ENCODE measurements at regions not wholly inside any gene's neighbourhood (a gene's known extent, or its start where the extent isn't known, plus 50 kb on each side); places are given as distances from the start of the nearest gene placed in this dataset.

- Mint-ChIP-seq H3K27me3 (peaks cover 39% of the 10 kb centered on the region), H3K36me3 (no peaks in the 10 kb centered on the region), H3K27ac (no peak overlapping the region), H3K4me3 (no peak overlapping the region), H3K4me1 (peaks cover 16% of the 10 kb centered on the region), H3K9me3 (no peaks in the 10 kb centered on the region)
- CTCF ChIA-PET: no interaction called here
- no peak for DNase-seq
These were observed 76.6 kb upstream of the IPO9 start for GRCh38 chr1:201752333-201752732.

- Mint-ChIP-seq H3K4me3 (no peak overlapping the region), H3K36me3 (no peaks in the 10 kb centered on the region), H3K27ac (no peak overlapping the region), H3K4me1 (peaks cover 17% of the 10 kb centered on the region), H3K27me3 (peaks cover 36% of the 10 kb centered on the region), H3K9me3 (no peaks in the 10 kb centered on the region)
- no peak for DNase-seq
- CTCF ChIA-PET: no interaction called here
These were observed 75.5 kb upstream of the IPO9 start for GRCh38 chr1:201753492-201753891.

GRCh38 chr1:201754353-201754752, 74.6 kb upstream of the IPO9 start:
- DNase-seq: no peak
- no peak overlapping the region for H3K4me3 Mint-ChIP-seq
- peaks cover 17% of the 10 kb centered on the region for H3K4me1 Mint-ChIP-seq
- peaks cover 29% of the 10 kb centered on the region for H3K27me3 Mint-ChIP-seq
- no peaks in the 10 kb centered on the region for H3K9me3 Mint-ChIP-seq
- H3K36me3 Mint-ChIP-seq: no peaks in the 10 kb centered on the region
- H3K27ac Mint-ChIP-seq: no peak overlapping the region
- CTCF ChIA-PET: no interaction called here

DNA sequence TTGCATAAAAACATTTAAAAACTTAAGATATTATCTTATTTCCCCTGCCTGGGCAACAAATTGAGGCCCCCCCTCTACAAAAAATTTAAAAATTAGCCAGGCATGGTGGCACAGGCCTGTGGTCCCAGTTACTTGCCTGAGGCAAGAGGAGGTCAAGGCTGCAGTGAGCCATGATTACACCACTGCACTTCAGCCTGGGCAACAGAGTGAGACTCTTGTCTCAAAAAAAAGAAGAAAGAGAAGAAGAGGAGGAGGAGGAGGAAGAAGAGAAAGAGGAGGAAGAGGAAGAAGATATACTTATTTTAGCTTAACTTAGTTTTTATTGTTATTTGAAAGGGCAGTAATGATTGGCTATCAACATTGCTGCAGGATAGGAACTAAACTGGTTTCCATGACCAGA, 73.8 kb upstream of the IPO9 start:
- CTCF ChIA-PET: interaction anchor here (1.1 kb wide), 1 partner anchor 40 kb away, joined by 3 read pairs; no protein-coding TSS in a partner anchor
- H3K27me3 Mint-ChIP-seq: peaks cover 29% of the 10 kb centered on the region
- H3K36me3 Mint-ChIP-seq: no peaks in the 10 kb centered on the region
- H3K27ac Mint-ChIP-seq: no peak overlapping the region
- H3K9me3 Mint-ChIP-seq: no peaks in the 10 kb centered on the region
- H3K4me3 Mint-ChIP-seq: no peak overlapping the region
- DNase-seq: no peak
- peaks cover 17% of the 10 kb centered on the region for H3K4me1 Mint-ChIP-seq

DNA sequence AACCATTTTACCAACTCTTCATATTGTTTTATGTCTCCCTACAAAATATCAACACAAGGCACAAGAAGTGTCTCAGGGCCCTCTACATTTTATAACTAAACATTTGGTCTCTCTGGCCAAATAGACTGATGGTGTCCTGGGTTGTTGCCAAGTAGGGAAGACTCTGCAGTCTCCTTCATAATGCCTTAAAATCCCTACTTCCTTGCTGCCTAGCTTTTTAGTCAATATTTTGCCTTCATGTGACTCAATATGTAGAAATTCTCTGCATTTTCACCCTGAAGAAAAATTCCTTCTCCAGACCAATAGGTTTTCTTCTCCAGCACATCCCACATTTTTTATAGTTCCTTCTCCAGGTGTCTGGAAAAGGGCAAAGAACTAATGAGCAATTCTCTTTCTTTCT, 72.6 kb upstream of the IPO9 start:
- CTCF ChIA-PET: interaction anchor here (0.9 to 1.1 kb wide), 2 partner anchors 39 to 47 kb away, joined by 3 read pairs; no protein-coding TSS in a partner anchor
- Mint-ChIP-seq H3K36me3 (no peaks in the 10 kb centered on the region), H3K9me3 (no peaks in the 10 kb centered on the region), H3K4me1 (peaks cover 9% of the 10 kb centered on the region), H3K4me3 (no peak overlapping the region), H3K27ac (no peak overlapping the region), H3K27me3 (peaks cover 29% of the 10 kb centered on the region)
- no peak for DNase-seq

GRCh38 chr1:201758499-201759050, 70.4 kb upstream of the IPO9 start:
- H3K9me3 Mint-ChIP-seq: no peaks in the 10 kb centered on the region
- DNase-seq: no peak
- H3K27me3 Mint-ChIP-seq: peaks cover 29% of the 10 kb centered on the region
- peaks cover 7% of the 10 kb centered on the region for H3K4me1 Mint-ChIP-seq
- CTCF ChIA-PET: interaction anchor here (1.0 to 1.4 kb wide), 4 partner anchors 14 to 199 kb away, joined by 3 read pairs; no protein-coding TSS in a partner anchor
- no peaks in the 10 kb centered on the region for H3K36me3 Mint-ChIP-seq
- no peak overlapping the region for H3K4me3 Mint-ChIP-seq
- no peak overlapping the region for H3K27ac Mint-ChIP-seq

DNA sequence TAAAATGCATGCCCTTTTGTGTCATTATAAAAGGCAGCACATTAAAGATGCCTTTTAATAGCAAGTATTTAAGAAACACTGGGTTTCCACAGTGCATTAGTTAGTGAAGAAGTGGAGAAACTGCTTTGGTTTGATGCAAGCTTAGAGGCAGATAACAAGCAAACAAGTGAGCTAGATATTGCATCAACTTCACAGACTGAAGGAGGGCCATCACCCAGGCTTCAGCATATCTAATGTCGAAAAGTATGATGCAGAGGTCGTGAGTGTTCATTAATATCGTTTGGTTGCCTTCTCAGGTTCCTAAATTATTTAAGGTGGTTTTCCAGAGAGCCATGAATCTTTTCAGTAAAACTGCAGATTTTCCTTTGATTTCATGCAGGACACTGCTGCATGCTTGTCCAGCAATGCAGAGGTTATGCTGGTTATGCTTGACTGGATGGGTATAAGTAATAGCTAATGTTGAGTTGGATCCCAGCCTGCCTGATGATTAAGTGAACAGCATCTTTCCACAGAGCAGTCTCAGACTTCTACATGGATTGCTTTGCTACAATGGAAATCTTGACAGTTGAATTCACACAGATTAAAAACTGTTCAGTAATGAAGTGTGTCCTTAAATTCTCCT, 69.7 kb upstream of the IPO9 start:
- Mint-ChIP-seq H3K4me3 (no peak overlapping the region), H3K4me1 (peaks cover 7% of the 10 kb centered on the region), H3K27me3 (peaks cover 22% of the 10 kb centered on the region), H3K27ac (no peak overlapping the region), H3K9me3 (no peaks in the 10 kb centered on the region), H3K36me3 (no peaks in the 10 kb centered on the region)
- no peak for DNase-seq
- CTCF ChIA-PET: interaction anchor here (1.2 kb wide), 2 partner anchors 15 to 200 kb away, joined by 3 read pairs; no protein-coding TSS in a partner anchor

GRCh38 chr1:201760516-201760915, 68.4 kb upstream of the IPO9 start:
- H3K27ac Mint-ChIP-seq: no peak overlapping the region
- H3K4me1 Mint-ChIP-seq: peaks cover 7% of the 10 kb centered on the region
- CTCF ChIA-PET: no interaction called here
- no peaks in the 10 kb centered on the region for H3K36me3 Mint-ChIP-seq
- H3K27me3 Mint-ChIP-seq: peaks cover 16% of the 10 kb centered on the region
- no peak for DNase-seq
- H3K4me3 Mint-ChIP-seq: no peak overlapping the region
- H3K9me3 Mint-ChIP-seq: no peaks in the 10 kb centered on the region

DNA sequence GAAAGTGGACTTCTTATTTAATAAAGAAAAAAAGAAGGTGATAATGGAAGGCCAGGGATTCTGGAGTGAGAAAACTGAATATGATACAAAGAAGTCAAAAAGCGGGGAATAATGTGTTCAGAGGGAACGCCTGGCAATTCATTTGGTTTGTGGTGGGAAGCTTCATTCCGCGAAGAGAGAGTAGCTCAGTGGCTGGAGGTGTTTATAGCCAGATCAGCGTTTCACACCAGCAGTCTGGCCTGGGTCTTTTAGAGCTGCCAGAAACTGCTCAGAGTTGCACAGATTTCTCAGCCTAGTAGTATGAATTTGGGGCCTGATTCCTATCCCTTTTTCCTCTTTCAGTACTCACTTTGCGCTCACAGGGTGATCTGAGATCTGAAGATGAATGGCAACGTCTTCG, 67.8 kb upstream of the IPO9 start:
- CTCF ChIA-PET: no interaction called here
- Mint-ChIP-seq H3K36me3 (no peaks in the 10 kb centered on the region), H3K4me1 (peaks cover 7% of the 10 kb centered on the region), H3K27ac (no peak overlapping the region), H3K9me3 (no peaks in the 10 kb centered on the region), H3K27me3 (peaks cover 11% of the 10 kb centered on the region), H3K4me3 (no peak overlapping the region)
- no peak for DNase-seq

- CTCF ChIA-PET: no interaction called here
These were observed 67.1 kb upstream of the IPO9 start for GRCh38 chr1:201761871-201762270.

GRCh38 chr1:201762381-201762780, 66.6 kb upstream of the IPO9 start:
- DNase-seq: no peak
- Mint-ChIP-seq H3K27ac (no peak overlapping the region), H3K36me3 (no peaks in the 10 kb centered on the region), H3K4me3 (no peak overlapping the region), H3K4me1 (peaks cover under 1% of the 10 kb centered on the region), H3K27me3 (peaks cover under 1% of the 10 kb centered on the region), H3K9me3 (no peaks in the 10 kb centered on the region)
- CTCF ChIA-PET: no interaction called here

More at GRCh38 chr1:201761871-201762270, 67.1 kb upstream of the IPO9 start:
- H3K9me3 Mint-ChIP-seq: no peaks in the 10 kb centered on the region
- H3K27ac Mint-ChIP-seq: no peak overlapping the region
- no peak overlapping the region for H3K4me3 Mint-ChIP-seq
- H3K27me3 Mint-ChIP-seq: peaks cover 6% of the 10 kb centered on the region
- DNase-seq: no peak
- peaks cover 5% of the 10 kb centered on the region for H3K4me1 Mint-ChIP-seq
- no peaks in the 10 kb centered on the region for H3K36me3 Mint-ChIP-seq

GRCh38 chr1:201763455-201764140, 65.4 kb upstream of the IPO9 start:
- no peak overlapping the region for H3K4me3 Mint-ChIP-seq
- H3K27ac Mint-ChIP-seq: no peak overlapping the region
- H3K36me3 Mint-ChIP-seq: no peaks in the 10 kb centered on the region
- CTCF ChIA-PET: no interaction called here
- H3K4me1 Mint-ChIP-seq: no peaks in the 10 kb centered on the region
- H3K9me3 Mint-ChIP-seq: no peaks in the 10 kb centered on the region
- no peaks in the 10 kb centered on the region for H3K27me3 Mint-ChIP-seq
- no peak for DNase-seq

DNA sequence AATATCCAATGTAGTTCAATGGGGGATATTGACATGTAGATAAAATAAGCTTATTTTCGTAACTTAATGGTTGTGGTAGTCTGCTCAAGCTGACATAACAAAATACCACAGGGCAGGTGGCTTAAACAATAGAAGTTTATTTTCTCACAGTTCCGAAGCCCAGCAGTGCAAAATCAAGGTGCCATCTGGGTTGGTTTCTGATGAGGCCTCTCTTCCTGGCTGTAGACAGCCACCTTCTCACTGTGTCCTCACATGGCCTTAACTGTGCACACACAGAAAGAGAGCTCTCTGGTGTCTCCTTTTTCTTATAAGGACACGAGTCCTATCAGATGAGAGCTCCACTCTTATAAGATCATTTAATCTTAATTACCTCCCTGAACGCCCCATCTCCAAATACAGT, 64.8 kb upstream of the IPO9 start:
- H3K9me3 Mint-ChIP-seq: no peaks in the 10 kb centered on the region
- DNase-seq: no peak
- H3K4me1 Mint-ChIP-seq: no peaks in the 10 kb centered on the region
- H3K27me3 Mint-ChIP-seq: no peaks in the 10 kb centered on the region
- H3K4me3 Mint-ChIP-seq: no peak overlapping the region
- H3K27ac Mint-ChIP-seq: no peak overlapping the region
- no peaks in the 10 kb centered on the region for H3K36me3 Mint-ChIP-seq
- CTCF ChIA-PET: interaction anchor here (1.4 kb wide), 1 partner anchor 204 kb away, joined by 3 read pairs; no protein-coding TSS in a partner anchor

GRCh38 chr1:201764579-201764978, 64.4 kb upstream of the IPO9 start:
- H3K36me3 Mint-ChIP-seq: no peaks in the 10 kb centered on the region
- no peaks in the 10 kb centered on the region for H3K4me1 Mint-ChIP-seq
- no peak overlapping the region for H3K4me3 Mint-ChIP-seq
- no peaks in the 10 kb centered on the region for H3K9me3 Mint-ChIP-seq
- CTCF ChIA-PET: interaction anchor here (1.4 kb wide), 1 partner anchor 205 kb away, joined by 3 read pairs; no protein-coding TSS in a partner anchor
- H3K27ac Mint-ChIP-seq: no peak overlapping the region
- H3K27me3 Mint-ChIP-seq: no peaks in the 10 kb centered on the region
- DNase-seq: no peak

Measured in activated naive CD4-positive, alpha-beta T cell treated with anti-CD3 and anti-CD28 coated beads, Interleukin-2, amount 10 ng/mL, durations not matched to agents 7 days and 5 days (primary cell).